DMS153 treated with DMSO at 0.1 percent for 48 hours (cell line): ENCODE measurements at regions not wholly inside any gene's neighbourhood (a gene's known extent, or its start where the extent isn't known, plus 50 kb on each side); places are given as distances from the start of the nearest gene placed in this dataset.
"Not testable (repeated sequence)": the region's sequence is repeated elsewhere in the genome, so short reads cannot be mapped to it uniquely, and the experiment has no call there.

Experiments
- DNase-seq: peaks from one replicate; lab custom pipeline; 2025; ENCODE audit not compliant: unreplicated experiment; lab: John Stamatoyannopoulos, UW

DNA sequence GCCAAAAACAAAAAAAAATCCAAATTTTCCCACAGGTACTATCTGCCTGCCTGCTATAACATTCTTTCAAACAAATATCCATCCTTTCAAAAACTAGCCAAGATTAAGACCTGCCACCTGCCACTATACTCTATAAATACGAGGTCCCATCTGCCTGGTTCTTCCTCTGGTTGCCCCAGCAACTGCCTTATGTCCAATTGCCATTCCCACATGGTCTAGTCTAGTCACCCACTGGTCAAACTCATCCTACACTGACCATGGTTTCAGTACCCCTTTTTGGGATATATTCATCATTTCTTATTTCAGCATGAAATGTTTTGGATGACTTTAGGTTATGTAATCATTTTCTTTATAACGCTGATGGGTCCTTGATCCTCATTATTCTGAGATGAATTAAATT is 95.1 kb upstream of the CCNG1 start:
- no peak for DNase-seq

DNA sequence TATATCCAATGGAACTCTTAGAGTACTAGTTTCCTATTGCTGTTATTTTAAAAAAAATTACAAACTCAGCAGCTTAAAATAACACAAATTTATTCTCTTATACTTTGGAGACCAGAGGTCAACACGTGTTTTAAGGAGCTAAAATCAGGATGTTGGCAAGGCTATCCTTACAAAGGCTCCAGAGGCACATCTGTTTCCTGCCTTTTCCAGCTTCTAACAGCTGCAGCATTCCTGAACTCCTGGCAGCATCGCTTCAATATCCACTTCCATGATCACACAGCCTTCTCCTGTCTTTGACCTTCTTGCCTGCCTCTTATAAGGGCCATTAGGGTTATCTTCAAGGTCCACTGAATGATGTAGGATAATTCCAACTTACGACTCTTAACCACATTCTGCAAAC is 92.2 kb upstream of the CCNG1 start:
- no peak for DNase-seq

DNA sequence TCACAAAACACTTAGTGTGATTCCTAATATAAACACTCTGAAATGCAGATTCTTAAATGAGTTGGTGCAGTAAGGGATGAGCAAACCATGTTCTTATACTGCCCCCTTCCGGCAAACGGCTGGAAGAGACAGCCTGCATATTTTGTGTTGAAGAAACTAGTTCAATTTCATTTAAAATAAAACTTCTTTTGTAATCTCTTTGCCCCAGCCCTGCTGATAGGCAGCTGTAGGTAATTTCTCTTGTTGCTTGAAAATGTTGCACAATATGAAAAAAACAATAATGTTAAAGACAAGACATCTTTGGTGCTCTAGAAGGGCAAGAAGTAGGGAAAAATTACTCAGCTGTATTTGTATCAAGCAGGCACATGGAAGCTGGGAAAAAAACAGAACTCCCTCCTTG is 89.7 kb upstream of the CCNG1 start:
- DNase-seq = peak; percentile 0

DNA sequence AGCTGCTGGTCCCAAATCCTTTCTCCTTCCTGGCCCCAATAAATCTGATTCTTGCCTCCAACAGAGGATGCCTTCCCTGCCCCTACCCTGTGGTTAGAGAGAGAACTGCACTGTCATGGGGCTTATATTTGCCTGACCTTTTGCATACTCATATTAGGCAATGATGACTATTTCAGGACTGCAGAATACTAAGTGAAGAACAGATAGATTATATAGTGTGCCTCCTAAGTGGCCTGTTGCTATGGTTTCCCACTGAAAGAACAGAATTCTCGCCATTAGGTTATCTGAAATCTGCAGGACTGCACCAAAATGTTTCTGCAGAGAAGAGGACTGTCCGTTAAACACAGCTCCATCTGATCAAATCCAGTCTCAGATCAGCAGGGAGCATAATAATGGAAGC is 87.3 kb upstream of the CCNG1 start:
- no peak for DNase-seq

DNA sequence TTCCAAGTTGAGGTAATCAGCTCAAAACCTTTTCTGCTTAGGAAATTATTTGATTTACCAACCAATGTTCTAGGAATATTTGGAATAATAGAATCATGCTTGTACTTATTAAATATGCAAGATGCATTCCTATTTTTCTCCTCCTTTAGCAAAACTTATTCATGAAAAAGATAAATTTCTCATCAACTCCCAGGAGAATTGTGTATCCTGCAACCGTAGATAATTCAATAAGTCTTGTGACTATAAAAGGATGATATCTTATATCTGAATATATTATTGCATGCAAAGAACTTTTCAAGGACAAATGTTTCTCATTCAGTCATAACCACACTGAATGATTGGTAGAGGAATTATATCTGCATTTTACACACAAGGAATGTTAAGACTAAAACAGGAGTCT is 84.9 kb upstream of the CCNG1 start:
- no peak for DNase-seq

DNA sequence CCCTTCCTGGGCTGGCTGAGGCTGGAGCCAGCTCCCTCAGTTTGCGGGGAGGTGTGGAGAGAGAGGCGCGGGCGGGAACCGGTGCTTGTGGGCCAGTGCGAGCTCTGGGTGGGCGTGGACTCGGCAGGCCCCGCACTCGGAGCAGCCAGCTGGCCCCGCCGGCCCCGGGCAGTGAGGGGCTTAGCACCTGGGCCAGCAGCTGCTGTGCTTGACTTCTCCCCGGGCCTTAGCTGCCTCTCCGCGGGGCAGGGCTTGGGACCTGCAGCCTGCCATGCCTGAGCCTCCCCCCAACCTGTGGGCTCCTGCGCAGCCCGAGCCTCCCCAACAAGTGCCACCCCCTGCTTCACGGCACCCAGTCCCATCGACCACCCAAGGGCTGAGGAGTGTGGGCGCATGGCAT is 81.6 kb upstream of the CCNG1 start:
- not testable (repeated sequence) for DNase-seq

DNA sequence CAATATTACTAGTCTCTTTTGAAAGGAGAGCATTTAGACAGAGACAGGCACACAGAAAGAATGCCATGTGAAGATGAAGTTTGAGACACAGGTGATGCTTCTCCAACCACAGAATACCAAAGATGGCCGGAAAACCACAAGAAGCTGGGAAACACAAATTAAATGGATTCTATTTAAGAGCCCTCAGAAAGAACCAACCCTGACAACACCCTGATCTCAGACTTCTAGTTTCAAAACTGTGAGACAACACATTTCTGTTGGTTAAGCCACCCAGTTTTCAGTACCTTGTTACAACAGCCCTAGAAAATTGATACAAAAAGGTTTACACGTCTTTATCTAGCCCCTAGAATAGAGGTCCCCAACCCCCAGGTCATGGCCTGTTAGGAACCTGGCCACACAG is 79.8 kb upstream of the CCNG1 start:
- DNase-seq = no peak

DNA sequence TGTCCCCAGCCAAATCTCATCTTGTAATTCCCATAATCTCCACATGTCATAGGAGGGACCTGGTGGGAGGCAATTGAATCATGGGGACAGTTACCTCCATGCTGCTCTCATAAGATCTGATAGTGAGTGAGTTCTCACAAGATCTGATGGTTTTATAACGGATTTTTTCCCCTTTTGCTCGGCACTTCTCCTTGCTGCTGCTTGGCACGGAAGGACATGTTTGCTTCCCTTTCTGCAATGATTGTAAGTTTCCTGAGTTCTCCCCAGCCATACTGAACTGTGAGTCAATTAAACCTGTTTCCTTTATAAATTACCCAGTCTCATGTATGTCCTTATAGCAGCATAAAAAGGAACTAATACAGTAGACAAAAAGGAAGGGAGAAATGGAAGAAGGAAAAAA is 76.7 kb upstream of the CCNG1 start:
- DNase-seq = no peak

DNA sequence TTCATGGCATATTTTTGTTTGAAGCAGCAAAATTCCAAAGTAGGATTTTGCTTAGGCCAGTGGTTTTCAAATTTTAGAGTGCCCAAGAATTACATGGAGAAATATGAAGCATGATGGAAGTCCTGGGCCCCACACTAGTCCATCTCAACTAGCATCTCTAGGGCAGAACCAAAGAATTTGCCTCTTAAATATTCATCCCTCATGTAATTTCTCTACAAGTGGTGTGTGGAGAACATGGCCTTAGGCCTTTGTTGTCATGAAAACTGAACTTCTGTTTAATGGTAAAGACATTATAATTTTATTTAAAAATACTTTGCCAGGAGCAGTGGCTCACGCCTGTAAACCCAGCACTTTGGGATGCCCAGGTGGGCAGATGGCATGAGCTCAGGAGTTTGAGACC is 75.9 kb upstream of the CCNG1 start:
- DNase-seq = no peak

DNA sequence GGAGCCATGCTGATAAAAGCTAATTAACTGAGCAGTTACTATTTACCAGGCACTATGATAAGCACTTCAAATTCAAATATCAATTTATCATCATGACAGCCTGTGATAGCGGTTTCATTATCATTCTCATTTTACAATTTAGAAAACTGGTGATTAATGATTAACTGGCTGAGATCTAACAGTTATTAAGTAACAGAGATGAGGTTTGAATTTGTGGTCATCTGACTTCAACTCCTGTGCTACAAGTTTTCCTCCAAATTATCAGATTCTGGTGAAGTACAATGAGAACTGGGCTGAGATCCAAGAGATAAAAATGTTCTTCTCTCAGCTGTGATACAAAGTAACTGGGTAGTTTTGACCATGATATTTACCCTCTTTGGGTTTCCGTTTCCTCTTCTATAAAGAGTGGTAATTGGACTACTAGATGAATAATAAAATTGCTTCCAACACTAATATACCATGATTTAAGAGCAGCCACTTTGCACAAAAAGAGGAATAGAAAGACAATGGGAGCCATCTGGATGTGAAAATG is 74.5 kb upstream of the CCNG1 start:
- no peak for DNase-seq

DNA sequence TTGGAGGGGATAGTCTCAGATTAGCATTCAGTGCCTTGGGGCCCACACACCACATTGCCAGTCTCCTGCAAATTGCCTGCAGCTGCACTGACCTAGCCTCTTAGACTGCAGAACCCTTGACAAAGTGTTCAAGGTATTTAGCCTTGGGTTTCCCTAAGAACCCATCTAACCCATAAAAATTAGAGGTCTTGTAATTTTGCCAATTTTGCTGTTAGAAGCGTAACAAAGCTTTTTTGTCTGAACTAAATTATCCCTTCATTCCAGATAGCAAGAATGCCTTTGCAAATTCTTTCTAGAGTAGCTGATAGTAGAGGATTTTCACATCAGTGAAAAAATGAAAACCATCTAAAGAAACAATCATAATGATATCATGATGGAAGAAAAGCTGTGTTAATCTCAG is 74.0 kb upstream of the CCNG1 start:
- DNase-seq = no peak

DNA sequence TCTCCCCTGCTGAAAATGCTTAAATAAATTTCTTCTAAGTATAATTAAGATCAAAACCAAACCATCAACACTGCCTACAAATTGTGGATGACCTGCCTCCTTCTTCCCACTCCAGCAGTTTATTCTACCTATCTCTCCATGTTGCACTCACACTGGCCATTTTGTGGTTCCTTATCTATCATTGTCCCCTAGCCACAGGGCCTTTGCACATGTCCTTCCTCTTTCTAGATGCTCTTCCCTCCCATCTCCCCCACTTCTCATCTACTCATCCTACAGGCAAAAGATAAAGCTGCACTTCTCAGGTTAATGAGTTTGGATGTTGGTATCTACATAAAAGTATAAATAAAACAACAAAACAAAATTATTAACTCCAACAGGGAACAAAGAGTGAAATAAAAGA is 70.6 kb upstream of the CCNG1 start:
- no peak for DNase-seq

DNA sequence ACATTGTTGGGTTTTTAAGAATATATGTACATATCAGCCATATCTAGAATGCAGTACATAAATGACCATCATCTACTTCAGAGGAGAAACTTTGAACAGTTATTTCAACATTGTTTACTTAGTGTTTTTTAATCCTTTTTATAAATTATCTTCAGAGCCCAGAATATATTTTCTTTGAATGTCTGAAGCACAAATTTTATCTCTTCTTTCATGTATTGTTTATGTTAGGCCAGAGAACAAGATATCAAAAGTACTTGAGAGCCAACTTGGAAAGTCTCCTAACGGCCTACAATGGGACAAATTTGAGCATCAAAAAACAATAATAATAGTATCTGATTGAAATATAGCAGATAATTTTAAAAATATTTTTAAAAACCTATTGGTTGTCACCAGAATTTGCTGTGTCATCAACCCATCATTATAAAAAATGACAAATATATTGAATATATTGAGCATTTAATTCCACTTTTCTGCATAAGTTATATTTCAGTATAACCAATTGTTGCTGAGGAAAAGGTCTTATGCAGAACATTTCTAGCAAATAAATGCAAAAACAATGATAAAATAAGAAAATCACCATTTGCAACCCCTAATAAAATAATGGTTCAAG is 67.5 kb upstream of the CCNG1 start:
- no peak for DNase-seq

DNA sequence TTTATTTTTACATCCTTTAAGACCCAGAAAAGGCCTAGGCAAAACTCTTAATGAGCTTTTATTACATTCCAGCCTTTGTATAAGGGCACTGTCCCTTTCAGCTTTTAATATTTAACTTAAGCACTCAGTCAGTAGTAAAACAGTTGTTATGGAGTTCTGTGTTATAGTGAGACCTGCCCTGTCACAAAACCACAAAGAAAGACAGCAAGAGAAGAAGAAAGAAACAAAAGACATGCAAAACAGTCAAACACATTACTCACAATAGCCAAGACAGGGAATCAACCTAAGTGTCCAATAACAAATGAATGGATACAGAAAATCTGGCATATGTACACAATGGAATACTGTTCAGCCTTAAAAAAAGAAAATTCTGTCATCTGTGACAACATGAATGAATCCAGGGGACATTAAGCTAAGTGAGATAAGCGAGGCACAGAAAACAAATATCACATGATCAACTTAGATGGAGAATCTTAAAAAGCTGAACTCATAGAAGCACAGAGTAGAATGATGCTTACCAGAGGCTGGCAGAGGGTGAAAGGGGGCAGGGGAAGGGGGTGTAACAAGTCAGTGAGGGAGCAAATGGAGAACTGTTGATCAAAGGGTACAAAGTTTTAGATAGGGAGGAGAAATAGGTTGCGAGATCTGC is 63.8 kb upstream of the CCNG1 start:
- DNase-seq = no peak

DNA sequence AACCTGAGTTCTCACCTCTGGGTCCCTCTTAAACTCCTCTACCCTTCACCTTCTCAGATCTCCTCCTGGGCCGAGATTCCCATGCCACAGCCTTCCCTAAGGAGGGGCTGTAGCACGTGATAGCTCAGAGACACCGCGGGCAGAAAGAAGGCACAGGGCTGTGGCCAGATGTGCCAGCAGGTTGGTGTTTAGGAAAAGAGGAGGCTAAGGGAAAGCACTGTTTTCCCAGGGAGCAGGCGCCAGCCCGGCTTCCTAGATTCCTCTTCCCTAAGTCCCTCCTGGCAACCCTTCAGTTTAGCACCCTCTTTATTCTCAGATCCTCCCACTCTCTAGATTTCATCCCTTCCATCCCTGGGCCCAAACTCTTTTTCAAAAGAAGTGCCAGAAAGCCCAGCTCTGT is 59.4 kb upstream of the CCNG1 start:
- no peak for DNase-seq

DNA sequence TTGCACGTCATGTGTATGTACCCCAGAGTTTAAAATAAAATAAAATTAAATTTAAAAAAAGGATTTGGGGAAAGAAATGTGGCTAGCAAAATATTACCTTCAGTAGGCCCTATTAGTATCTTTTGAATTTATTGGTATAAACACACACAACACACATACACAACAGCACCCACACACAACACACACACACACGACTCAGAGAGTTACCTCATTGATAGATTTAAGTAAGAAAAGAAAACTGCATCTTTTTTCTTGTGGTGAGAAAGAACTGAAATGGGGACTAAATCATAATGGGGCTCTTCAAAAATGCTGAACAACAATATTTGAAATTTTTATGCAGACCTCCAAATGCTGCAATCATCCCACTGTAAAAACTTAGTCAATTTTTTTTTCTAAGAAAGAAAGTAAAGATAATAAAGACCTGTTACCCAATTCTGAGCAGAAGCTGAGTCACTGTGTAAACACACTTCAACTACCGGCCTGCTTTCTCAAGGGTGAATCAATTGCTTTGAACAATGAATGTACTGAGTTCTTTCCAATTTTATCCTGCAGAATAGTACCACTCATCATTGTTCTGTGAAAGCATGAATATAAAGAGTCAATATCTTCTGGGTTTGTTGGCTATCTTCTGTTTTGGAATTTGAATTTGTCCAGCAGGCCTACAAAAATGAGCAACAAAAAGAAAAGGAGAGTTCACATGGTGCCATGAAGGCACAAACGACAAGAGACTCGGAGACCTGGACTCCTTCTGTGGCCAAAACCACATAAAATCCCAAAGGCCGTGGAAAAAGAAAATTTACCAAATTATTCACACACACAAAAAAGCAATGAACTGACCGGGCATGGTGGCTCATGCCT is 57.9 kb upstream of the CCNG1 start:
- DNase-seq = no peak

DNA sequence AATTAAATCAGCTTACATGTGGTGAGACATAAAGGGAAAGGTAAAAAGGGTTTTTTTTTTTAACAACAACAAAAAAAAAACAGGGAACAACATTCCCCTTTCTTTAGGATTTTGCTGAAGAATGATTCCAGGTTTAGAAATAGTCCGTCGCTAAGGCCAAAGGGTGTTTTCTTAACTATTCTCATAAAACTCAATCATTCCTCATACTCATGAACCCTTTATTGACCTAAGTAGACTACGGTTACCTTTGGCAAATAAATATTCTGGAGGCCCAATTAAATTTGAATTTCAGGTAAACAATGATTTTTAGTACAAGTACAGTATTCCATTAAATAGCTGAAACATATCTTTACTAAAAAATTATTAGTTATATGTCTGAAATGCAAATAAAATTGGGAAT is 55.6 kb upstream of the CCNG1 start:
- DNase-seq = no peak

DNA sequence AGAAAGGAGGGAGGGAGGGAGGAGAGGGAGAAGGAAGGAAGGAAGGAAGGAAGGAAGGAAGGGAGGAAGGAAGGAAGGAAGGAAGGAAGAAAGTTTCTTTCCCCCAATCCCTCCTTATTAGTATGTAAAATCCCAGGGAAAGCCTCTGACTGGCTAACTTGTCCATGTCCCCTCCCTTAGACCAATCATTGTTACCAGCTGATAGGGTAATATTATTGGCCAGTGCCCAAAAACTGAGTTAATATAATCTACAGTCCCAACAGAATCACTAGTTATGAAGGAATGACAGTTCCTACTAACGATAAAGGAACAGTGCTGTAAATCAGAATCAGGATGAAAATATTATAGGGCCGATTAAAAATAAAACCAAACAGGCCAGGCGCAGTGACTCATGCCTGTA is 53.6 kb upstream of the CCNG1 start:
- no peak for DNase-seq

DNA sequence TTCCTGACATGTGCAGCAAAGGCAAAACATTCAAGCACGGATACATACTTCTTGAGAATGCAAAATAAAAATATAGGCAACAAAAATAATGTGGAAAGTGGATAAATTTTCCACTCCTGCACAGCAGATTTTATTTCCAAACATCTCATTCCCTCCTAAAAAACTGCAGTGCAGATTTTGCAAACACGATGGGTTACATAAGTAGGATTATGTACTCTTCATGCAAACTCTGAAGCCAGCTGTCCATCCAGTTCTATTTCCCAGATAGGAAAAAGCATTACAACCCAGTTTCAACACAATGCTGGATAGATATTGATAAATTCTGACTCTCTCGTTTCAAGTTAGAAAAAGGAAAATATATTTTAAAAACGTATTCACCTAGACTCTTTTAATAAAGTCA is 52.7 kb upstream of the CCNG1 start:
- DNase-seq = no peak

DNA sequence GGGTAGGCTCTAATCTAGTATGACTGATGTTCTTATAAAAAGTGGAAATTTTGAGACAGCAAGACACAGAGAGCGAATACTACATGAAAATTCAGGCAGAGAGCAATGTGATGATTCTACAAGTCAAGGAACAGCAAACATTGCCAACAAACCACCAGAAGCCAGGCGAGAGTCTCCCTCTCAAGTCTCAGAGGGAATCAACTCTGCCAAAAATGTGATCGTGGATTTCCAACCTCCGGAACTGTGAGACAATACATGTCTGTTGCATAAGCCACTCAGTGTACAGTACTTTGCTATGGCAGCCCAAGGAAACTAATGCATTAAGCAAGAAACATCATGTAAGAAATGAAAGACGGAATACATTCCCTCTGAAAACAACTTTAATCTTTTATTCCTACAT is 52.1 kb upstream of the CCNG1 start:
- DNase-seq = no peak

DNA sequence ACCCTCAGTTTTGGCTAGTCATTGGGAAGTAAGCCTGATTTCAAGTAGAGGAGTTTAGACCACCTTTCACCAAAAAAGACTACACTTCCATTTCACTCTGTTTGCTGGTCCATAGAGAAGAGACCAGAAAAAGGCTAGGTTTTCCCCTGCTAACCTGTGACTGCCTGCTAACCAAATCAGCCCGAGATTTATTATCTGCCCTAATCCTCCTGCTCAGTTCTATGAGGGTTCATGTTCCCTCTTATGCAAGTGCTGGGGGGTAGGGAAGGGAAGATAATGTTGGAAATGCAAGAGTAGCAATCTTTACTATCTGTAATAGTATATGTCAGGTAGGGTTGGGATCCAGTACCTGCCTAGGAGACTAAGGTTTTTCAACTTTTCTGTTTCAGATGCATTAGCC is 51.6 kb upstream of the CCNG1 start:
- no peak for DNase-seq

DNA sequence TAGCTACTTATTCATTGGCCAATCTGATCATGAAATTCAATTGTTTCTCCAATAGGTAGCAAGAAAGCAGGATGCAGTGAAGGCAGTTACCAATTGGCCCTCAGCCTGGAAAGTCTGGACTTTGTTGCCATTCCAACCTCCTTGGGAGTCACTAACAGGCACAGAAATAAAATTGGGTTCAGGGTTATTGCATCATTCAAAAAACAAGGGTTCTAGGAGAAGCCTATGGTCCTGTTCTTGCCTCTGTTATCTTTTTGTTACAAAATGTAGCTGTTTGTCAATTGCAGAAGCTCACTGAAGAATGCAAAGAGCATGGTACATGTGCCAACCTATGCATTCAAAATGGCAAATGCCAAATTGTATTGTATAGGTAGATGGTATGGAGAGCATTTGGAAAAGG is 51.0 kb upstream of the CCNG1 start:
- no peak for DNase-seq
